Hypothalamus (tissue), 51 donors: ENCODE measurements at regions not wholly inside any gene's neighbourhood (a gene's known extent, or its start where the extent isn't known, plus 50 kb on each side); places are given as distances from the start of the nearest gene placed in this dataset.
"Not testable (repeated sequence)": the region's sequence is repeated elsewhere in the genome, so short reads cannot be mapped to it uniquely, and the experiment has no call there.

Source experiments
- DNase-seq, 51 donors: peaks; one replicate each; lab custom pipeline; 2025; lab: John Stamatoyannopoulos, UW

- no peak for DNase-seq
These were observed 191.7 kb upstream of the HSF2 start for GRCh38 chr6:122207794-122208193.

GRCh38 chr6:122214605-122215318, 184.7 kb upstream of the HSF2 start:
- DNase-seq: no peak

- no peak for DNase-seq
These were observed 179.2 kb upstream of the HSF2 start for GRCh38 chr6:122220254-122220653.

- no peak for DNase-seq
These were observed 176.7 kb upstream of the HSF2 start for GRCh38 chr6:122222761-122223160.

- DNase-seq: no peak
These were observed 176.2 kb upstream of the HSF2 start for GRCh38 chr6:122223251-122223650.

- no peak for DNase-seq
These were observed 160.6 kb upstream of the HSF2 start for GRCh38 chr6:122238861-122239260.

- DNase-seq: no peak
These were observed 152.4 kb upstream of the HSF2 start for GRCh38 chr6:122246906-122247658.

- no peak for DNase-seq
These were observed 151.3 kb upstream of the HSF2 start for GRCh38 chr6:122248001-122248669.

GRCh38 chr6:122248844-122249243, 150.6 kb upstream of the HSF2 start:
- no peak for DNase-seq

- no peak for DNase-seq
These were observed 140.6 kb upstream of the HSF2 start for GRCh38 chr6:122258839-122259238.

- no peak for DNase-seq
These were observed 134.9 kb upstream of the HSF2 start for GRCh38 chr6:122264557-122264956.

- no peak for DNase-seq
These were observed 133.7 kb upstream of the HSF2 start for GRCh38 chr6:122265755-122266154.

- no peak for DNase-seq
These were observed 131.1 kb upstream of the HSF2 start for GRCh38 chr6:122268394-122268793.

- DNase-seq: no peak
These were observed 122.8 kb upstream of the HSF2 start for GRCh38 chr6:122276637-122277036.

- DNase-seq: not testable (repeated sequence)
These were observed 119.1 kb upstream of the HSF2 start for GRCh38 chr6:122280105-122281021.

GRCh38 chr6:122283884-122284283, 115.6 kb upstream of the HSF2 start:
- DNase-seq: no peak

- no peak for DNase-seq
These were observed 114.6 kb upstream of the HSF2 start for GRCh38 chr6:122284848-122285247.

- DNase-seq: no peak
These were observed 114.0 kb upstream of the HSF2 start for GRCh38 chr6:122285292-122285913.

- no peak for DNase-seq
These were observed 112.9 kb upstream of the HSF2 start for GRCh38 chr6:122286512-122286911.
